ENCODE measurements at regions not wholly inside any gene's neighbourhood (a gene's known extent, or its start where the extent isn't known, plus 50 kb on each side); places are given as distances from the start of the nearest gene placed in this dataset.

DNA sequence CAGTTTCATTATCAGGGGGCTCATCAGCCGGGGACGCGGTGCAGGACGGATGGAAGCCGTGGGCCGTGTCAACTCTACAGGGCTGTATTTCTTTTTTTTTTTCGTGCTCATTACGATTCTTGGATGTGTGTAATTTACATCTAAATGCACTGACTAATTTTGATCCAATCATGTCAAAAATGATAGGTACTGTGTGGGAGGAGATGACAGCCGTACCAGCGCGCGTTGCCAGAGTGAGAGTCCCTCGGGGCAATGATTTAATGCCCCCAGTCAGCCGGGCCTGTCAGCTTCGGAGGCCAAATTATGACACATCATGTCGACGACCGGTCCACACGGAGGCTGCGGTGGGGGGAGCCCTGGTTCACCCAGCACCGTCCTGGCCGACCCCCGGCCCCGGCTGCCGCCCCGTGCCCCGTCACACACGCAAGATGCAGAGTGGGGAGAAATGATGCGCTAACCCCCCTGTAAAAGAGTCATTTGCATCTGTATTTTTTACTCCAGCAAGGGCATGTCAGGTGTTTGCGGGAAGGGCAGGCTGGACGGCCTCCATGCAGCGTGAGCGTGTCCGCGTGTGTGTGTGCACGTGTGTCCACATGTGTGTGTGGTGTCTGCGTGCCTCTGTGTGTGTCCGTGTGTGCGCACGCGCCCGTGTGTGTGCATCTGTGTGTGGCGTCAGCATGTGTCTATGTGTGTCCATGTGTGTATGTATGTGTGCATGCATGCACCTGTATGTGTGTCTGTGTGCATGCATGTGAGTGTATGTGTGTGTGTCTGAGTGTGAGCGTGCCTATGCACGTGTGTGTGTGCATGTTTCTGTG is 74.3 kb upstream of the PPP2R3B start:
- Mint-ChIP-seq H3K36me3 (ENCODE audit: insufficient read depth in 1 of 3, low read depth in 3 of 3) (no peaks in the 10 kb centered on the region), H3K27ac (no peak overlapping the region; a peak in 1 of 7 replicates), H3K9me3 (peaks cover 10 to 13% of the 10 kb centered on the region in 2 experiments), H3K4me3 (no peak overlapping the region; a peak in 1 of 5 replicates), H3K4me1 (peaks cover 0 to 5% of the 10 kb centered on the region in 2 experiments; a peak in 1 of 4 replicates), H3K27me3 (ENCODE audit: low read depth) (peaks cover 6% of the 10 kb centered on the region)
- Histone ChIP-seq H2AFZ (ENCODE audit: low read length) (no peak overlapping the region), H3K27ac (ENCODE audit: insufficient read length, low read depth, low read length) (no peak overlapping the region), H3T11ph (ENCODE audit: low read length) (no peak overlapping the region), H3K14ac (ENCODE audit: insufficient read depth, low read length) (no peak overlapping the region), H3K23ac (ENCODE audit: insufficient read length, low read depth, low read length) (no peak overlapping the region), H2BK15ac (ENCODE audit: low read depth, low read length) (no peak overlapping the region), H2BK120ac (ENCODE audit: low read depth, low read length, poor library complexity, severe bottlenecking) (no peak overlapping the region), H3K4ac (ENCODE audit: low read depth, low read length) (no peak overlapping the region), H3K27me3 (ENCODE audit: insufficient read depth, low read length) (no peaks in the 10 kb centered on the region), H3K56ac (ENCODE audit: insufficient read length, low read depth, low read length) (no peak overlapping the region), H4K5ac (ENCODE audit: insufficient read length, low read depth, low read length) (no peak overlapping the region), H2BK5ac (ENCODE audit: insufficient read length, low read length) (no peak overlapping the region), H3K79me1 (ENCODE audit: insufficient read depth, low read depth, low read length, poor library complexity, severe bottlenecking) (no peaks in the 10 kb centered on the region), H3K4me2 (ENCODE audit: insufficient read depth, insufficient read length, low read length) (no peak overlapping the region), H3K9ac (ENCODE audit: extremely low read depth, insufficient read length, low read length) (no peak overlapping the region), H4K8ac (replicated peaks; ENCODE audit: insufficient read length, low read depth, low read length) (no peak overlapping the region), H2BK20ac (ENCODE audit: low read depth, low read length, poor library complexity, severe bottlenecking) (no peak overlapping the region), H2BK12ac (ENCODE audit: insufficient read length, low read depth, low read length) (no peak overlapping the region), H4K91ac (ENCODE audit: insufficient read length, low read depth, low read length) (no peak overlapping the region), H3K9me3 (ENCODE audit: control insufficient read depth, low read depth, low read length) (no peaks in the 10 kb centered on the region), H3K4me1 (ENCODE audit: insufficient read depth, low read length) (no peaks in the 10 kb centered on the region), H3K79me2 (ENCODE audit: insufficient read depth, low read length) (no peaks in the 10 kb centered on the region), H3K18ac (ENCODE audit: insufficient read length, low read depth, low read length) (no peak overlapping the region), H2AK5ac (ENCODE audit: insufficient read length, low read length) (no peak overlapping the region), H4K20me1 (ENCODE audit: control insufficient read depth, insufficient read depth, insufficient read length) (no peaks in the 10 kb centered on the region), H3K23me2 (ENCODE audit: insufficient read length, low read depth, low read length, poor library complexity, severe bottlenecking) (no peaks in the 10 kb centered on the region)
- TF ChIP-seq, protein P1, sequence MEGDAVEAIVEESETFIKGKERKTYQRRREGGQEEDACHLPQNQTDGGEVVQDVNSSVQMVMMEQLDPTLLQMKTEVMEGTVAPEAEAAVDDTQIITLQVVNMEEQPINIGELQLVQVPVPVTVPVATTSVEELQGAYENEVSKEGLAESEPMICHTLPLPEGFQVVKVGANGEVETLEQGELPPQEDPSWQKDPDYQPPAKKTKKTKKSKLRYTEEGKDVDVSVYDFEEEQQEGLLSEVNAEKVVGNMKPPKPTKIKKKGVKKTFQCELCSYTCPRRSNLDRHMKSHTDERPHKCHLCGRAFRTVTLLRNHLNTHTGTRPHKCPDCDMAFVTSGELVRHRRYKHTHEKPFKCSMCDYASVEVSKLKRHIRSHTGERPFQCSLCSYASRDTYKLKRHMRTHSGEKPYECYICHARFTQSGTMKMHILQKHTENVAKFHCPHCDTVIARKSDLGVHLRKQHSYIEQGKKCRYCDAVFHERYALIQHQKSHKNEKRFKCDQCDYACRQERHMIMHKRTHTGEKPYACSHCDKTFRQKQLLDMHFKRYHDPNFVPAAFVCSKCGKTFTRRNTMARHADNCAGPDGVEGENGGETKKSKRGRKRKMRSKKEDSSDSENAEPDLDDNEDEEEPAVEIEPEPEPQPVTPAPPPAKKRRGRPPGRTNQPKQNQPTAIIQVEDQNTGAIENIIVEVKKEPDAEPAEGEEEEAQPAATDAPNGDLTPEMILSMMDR (conservative IDR thresholded peaks at IDR 0.05): no peak
- WGBS (ENCODE audit: extremely low coverage, insufficient read length, low lambda C conversion rate): no CpG with 5 or more reads among the region's 45 CpGs
- DNase-seq: no peak
